Naive thymus-derived CD4-positive, alpha-beta T cell (primary cell): ENCODE measurements at regions not wholly inside any gene's neighbourhood (a gene's known extent, or its start where the extent isn't known, plus 50 kb on each side); places are given as distances from the start of the nearest gene placed in this dataset.
"Not testable (repeated sequence)": the region's sequence is repeated elsewhere in the genome, so short reads cannot be mapped to it uniquely, and the experiment has no call there.

Experiments used
- ATAC-seq: fragments of 150-1000 bp; cut with Tn5 transposase; 2 replicates; pipeline ENCODE4 v1.10.0; 2021; ENCODE audit warnings: mild to moderate bottlenecking, moderate library complexity
- CTCF ChIA-PET: fragments of 350-600 bp; sonication (Branson Sonifier 250); formaldehyde crosslinking; loops from one replicate; lab custom pipeline; 2021; ENCODE audit warnings: antibody characterized with exemption; lab: Charles Lee
- POLR2A ChIA-PET: fragments of 350-600 bp; sonication (Branson Sonifier 250); formaldehyde crosslinking; loops from one replicate; lab custom pipeline; 2021; ENCODE audit warnings: antibody characterized with exemption, inconsistent platforms; lab: Charles Lee
- DNase-seq, 9 donors: peaks; one replicate each; pipeline versions ENCODE4 v3.0.0 to v3.0.0-alpha.2; 2020 to 2022; ENCODE audit warnings: mixed read lengths in 1 of 9
- H3K27ac ChIP-seq: one replicate; pipeline ENCODE4 v1.7.0; 2013; ENCODE audit warnings: mild to moderate bottlenecking, low read depth, low read length, moderate library complexity
- H3K27me3 ChIP-seq, 2 donors: one replicate each; pipeline ENCODE4 v1.7.0; 2013; ENCODE audit warnings: low read length in 2 of 2, mild to moderate bottlenecking in 2 of 2, moderate library complexity in 2 of 2; ENCODE audit not compliant: control insufficient read depth in 2 of 2, insufficient read depth in 2 of 2
- H3K36me3 ChIP-seq, 3 experiments: 1 replicate in 2 of 3; 2 replicates in 1 of 3; pipeline ENCODE4 v1.7.0; 2013; ENCODE audit warnings: low read length in 3 of 3, mild to moderate bottlenecking in 3 of 3, moderate library complexity in 1 of 3; ENCODE audit not compliant: insufficient read depth in 3 of 3, control insufficient read depth in 2 of 3
- H3K4me1 ChIP-seq, 2 donors: one replicate each; pipeline ENCODE4 v1.7.0; 2013; ENCODE audit warnings: low read length in 2 of 2, mild to moderate bottlenecking in 2 of 2, moderate library complexity in 1 of 2; ENCODE audit not compliant: control insufficient read depth in 2 of 2, insufficient read depth in 2 of 2
- H3K4me3 ChIP-seq: 2 replicates; pipeline ENCODE4 v1.7.0; 2013; ENCODE audit warnings: mild to moderate bottlenecking, low read length
- H3K9me3 ChIP-seq, 3 experiments: 1 replicate in 2 of 3; 2 replicates in 1 of 3; pipeline ENCODE4 v1.7.0; 2013; ENCODE audit warnings: low read length in 3 of 3; ENCODE audit not compliant: control insufficient read depth in 2 of 3
- H3K27ac Mint-ChIP-seq, 9 donors: one replicate each; pipeline ENCODE4 v1.8.0; 2020 to 2022; ENCODE audit warnings: mixed read lengths in 9 of 9, mild to moderate bottlenecking in 8 of 9, moderate library complexity in 5 of 9, inconsistent platforms in 2 of 9
- H3K27me3 Mint-ChIP-seq, 5 donors: one replicate each; pipeline ENCODE4 v1.8.0; 2021 to 2022; ENCODE audit warnings: mixed read lengths in 5 of 5, mild to moderate bottlenecking in 1 of 5
- H3K36me3 Mint-ChIP-seq, 5 donors: one replicate each; pipeline ENCODE4 v1.8.0; 2020 to 2022; ENCODE audit warnings: mixed read lengths in 5 of 5, mild to moderate bottlenecking in 3 of 5, inconsistent platforms in 1 of 5
- H3K4me1 Mint-ChIP-seq, 7 donors: one replicate each; pipeline ENCODE4 v1.8.0; 2020 to 2022; ENCODE audit warnings: mixed read lengths in 7 of 7, mild to moderate bottlenecking in 3 of 7, inconsistent platforms in 1 of 7
- H3K4me3 Mint-ChIP-seq, 10 donors: one replicate each; pipeline ENCODE4 v1.8.0; 2020 to 2022; ENCODE audit warnings: mild to moderate bottlenecking in 10 of 10, mixed read lengths in 10 of 10, moderate library complexity in 6 of 10, inconsistent platforms in 2 of 10
- H3K9me3 Mint-ChIP-seq, 11 donors: one replicate each; pipeline ENCODE4 v1.8.0; 2020 to 2022; ENCODE audit warnings: mixed read lengths in 11 of 11, mild to moderate bottlenecking in 4 of 11, inconsistent platforms in 1 of 11, moderate library complexity in 1 of 11
- intact Hi-C, 2 donors: fragments of 100-400 bp; cut with micrococcal nuclease; formaldehyde crosslinking; loops; one replicate each; pipeline ENCODE4 v1.15.1; 2023

- no peaks in the 10 kb centered on the region for H3K4me1 ChIP-seq
- Mint-ChIP-seq H3K27me3 (no peaks in the 10 kb centered on the region), H3K27ac (no peak overlapping the region), H3K9me3 (peaks cover 0 to 5% (median 0%) of the 10 kb centered on the region in 11 donors), H3K36me3 (peaks cover 0 to 2% (median 0%) of the 10 kb centered on the region in 5 donors), H3K4me1 (peaks cover 5 to 10% (median 5%) of the 10 kb centered on the region in 7 donors), H3K4me3 (no peak overlapping the region)
- intact Hi-C loops, result no loop called here
- DNase-seq (no peak), ATAC-seq (no peak)
- no peaks in the 10 kb centered on the region for H3K9me3 ChIP-seq
- CTCF ChIA-PET, result interaction anchor here (0.7 kb wide), 1 partner anchor 11 kb away, joined by 3 read pairs; no protein-coding TSS in a partner anchor
- H3K4me3 ChIP-seq, result no peak overlapping the region
- no peak overlapping the region for H3K27ac ChIP-seq
- POLR2A ChIA-PET, result interaction anchor here (0.7 kb wide), 1 partner anchor 316 kb away, joined by 3 read pairs; no protein-coding TSS in a partner anchor
- H3K36me3 ChIP-seq, result no peaks in the 10 kb centered on the region
- no peaks in the 10 kb centered on the region for H3K27me3 ChIP-seq
These were observed 81.1 kb upstream of the PIM1 start for GRCh38 chr6:37088897-37089296.

- Mint-ChIP-seq H3K36me3 (peaks cover 0 to 2% (median 0%) of the 10 kb centered on the region in 5 donors), H3K9me3 (peaks cover 0 to 5% (median 0%) of the 10 kb centered on the region in 11 donors), H3K4me3 (no peak overlapping the region), H3K27me3 (no peaks in the 10 kb centered on the region), H3K27ac (peak overlapping the region in 1 of 9 donors; percentile 13), H3K4me1 (peaks cover 4 to 15% (median 8%) of the 10 kb centered on the region in 7 donors)
- Histone ChIP-seq H3K4me1 (no peaks in the 10 kb centered on the region), H3K4me3 (no peak overlapping the region), H3K9me3 (no peaks in the 10 kb centered on the region), H3K36me3 (no peaks in the 10 kb centered on the region), H3K27ac (no peak overlapping the region), H3K27me3 (no peaks in the 10 kb centered on the region)
- ATAC-seq (no peak), DNase-seq (no peak)
- POLR2A ChIA-PET, result interaction anchor here (0.8 kb wide), 1 partner anchor 10 kb away, joined by 3 read pairs; no protein-coding TSS in a partner anchor
- CTCF ChIA-PET, result interaction anchor here (0.7 kb wide), 2 partner anchors 10 to 38 kb away, joined by 3 read pairs; no protein-coding TSS in a partner anchor
- intact Hi-C loops, result no loop called here
These were observed 80.2 kb upstream of the PIM1 start for GRCh38 chr6:37089783-37090182.

- H3K27me3 Mint-ChIP-seq, H3K27ac ChIP-seq, H3K4me1 ChIP-seq, H3K36me3 ChIP-seq, H3K9me3 ChIP-seq, CTCF ChIA-PET, H3K4me3 Mint-ChIP-seq, intact Hi-C loops, H3K27ac Mint-ChIP-seq, H3K4me3 ChIP-seq, H3K9me3 Mint-ChIP-seq, ATAC-seq, H3K36me3 Mint-ChIP-seq, H3K27me3 ChIP-seq, POLR2A ChIA-PET, DNase-seq: not testable (repeated sequence)
- peaks cover 2 to 23% (median 10%) of the 10 kb centered on the region in 7 donors for H3K4me1 Mint-ChIP-seq
These were observed 78.8 kb upstream of the PIM1 start for GRCh38 chr6:37091104-37091503.

- intact Hi-C loops, H3K27me3 Mint-ChIP-seq, H3K36me3 Mint-ChIP-seq: not testable (repeated sequence)
These were observed 78.4 kb upstream of the PIM1 start for GRCh38 chr6:37091586-37091985.

GRCh38 chr6:37092923-37093727, 76.8 kb upstream of the PIM1 start:
- DNase-seq (no peak), ATAC-seq (no peak)
- Histone ChIP-seq H3K4me1 (no peaks in the 10 kb centered on the region), H3K4me3 (no peak overlapping the region), H3K9me3 (no peaks in the 10 kb centered on the region), H3K36me3 (no peaks in the 10 kb centered on the region), H3K27ac (no peak overlapping the region), H3K27me3 (no peaks in the 10 kb centered on the region)
- ChIA-PET POLR2A (no interaction called here), CTCF (no interaction called here)
- Mint-ChIP-seq H3K4me1 (peaks cover 0 to 23% (median 8%) of the 10 kb centered on the region in 7 donors), H3K4me3 (no peak overlapping the region), H3K27ac (peak overlapping the region in 1 of 9 donors; percentile 10), H3K36me3 (no peaks in the 10 kb centered on the region), H3K27me3 (no peaks in the 10 kb centered on the region), H3K9me3 (peaks cover 0 to 1% (median 0%) of the 10 kb centered on the region in 11 donors)
- intact Hi-C loops, result no loop called here

More at GRCh38 chr6:37091586-37091985, 78.4 kb upstream of the PIM1 start:
- DNase-seq, H3K27ac ChIP-seq, H3K4me1 ChIP-seq, H3K27me3 ChIP-seq, CTCF ChIA-PET, H3K27ac Mint-ChIP-seq, H3K9me3 Mint-ChIP-seq, H3K4me3 ChIP-seq, POLR2A ChIA-PET, H3K36me3 ChIP-seq, H3K4me3 Mint-ChIP-seq, ATAC-seq, H3K9me3 ChIP-seq: not testable (repeated sequence)
- H3K4me1 Mint-ChIP-seq, result peaks cover 3 to 21% (median 8%) of the 10 kb centered on the region in 7 donors

- Mint-ChIP-seq H3K4me1 (peaks cover 0 to 23% (median 8%) of the 10 kb centered on the region in 7 donors), H3K27me3 (no peaks in the 10 kb centered on the region), H3K4me3 (no peak overlapping the region), H3K36me3 (no peaks in the 10 kb centered on the region), H3K27ac (no peak overlapping the region), H3K9me3 (peaks cover 0 to 1% (median 0%) of the 10 kb centered on the region in 11 donors)
- Histone ChIP-seq H3K27me3 (no peaks in the 10 kb centered on the region), H3K4me1 (no peaks in the 10 kb centered on the region), H3K36me3 (no peaks in the 10 kb centered on the region), H3K9me3 (no peaks in the 10 kb centered on the region), H3K4me3 (no peak overlapping the region), H3K27ac (no peak overlapping the region)
- ChIA-PET CTCF (no interaction called here), POLR2A (no interaction called here)
- intact Hi-C loops, result no loop called here
- ATAC-seq, result no peak
- DNase-seq, result no peak
These were observed 76.3 kb upstream of the PIM1 start for GRCh38 chr6:37093728-37094069.

GRCh38 chr6:37095997-37096396, 74.0 kb upstream of the PIM1 start:
- DNase-seq, result no peak
- H3K4me1 Mint-ChIP-seq, result peaks cover 0 to 29% (median 8%) of the 10 kb centered on the region in 7 donors
- no peak for ATAC-seq
- Histone ChIP-seq H3K36me3 (no peaks in the 10 kb centered on the region), H3K4me3 (no peak overlapping the region), H3K4me1 (no peaks in the 10 kb centered on the region), H3K9me3 (no peaks in the 10 kb centered on the region), H3K27me3 (no peaks in the 10 kb centered on the region), H3K27ac (no peak overlapping the region)
- intact Hi-C loops, result no loop called here
- H3K36me3 Mint-ChIP-seq, result no peaks in the 10 kb centered on the region
- no peak overlapping the region for H3K4me3 Mint-ChIP-seq
- POLR2A ChIA-PET, result no interaction called here
- no peaks in the 10 kb centered on the region for H3K9me3 Mint-ChIP-seq
- CTCF ChIA-PET, result no interaction called here
- no peaks in the 10 kb centered on the region for H3K27me3 Mint-ChIP-seq
- peak overlapping the region in 3 of 9 donors; percentile 26 to 41 (median 33) for H3K27ac Mint-ChIP-seq
